ENCODE measurements at regions not wholly inside any gene's neighbourhood (a gene's known extent, or its start where the extent isn't known, plus 50 kb on each side); places are given as distances from the start of the nearest gene placed in this dataset.
"Not testable (repeated sequence)": the region's sequence is repeated elsewhere in the genome, so short reads cannot be mapped to it uniquely, and the experiment has no call there.

- H3K4me3 ChIP-seq (ENCODE audit: low read length), result no peak overlapping the region
- H3K9me3 ChIP-seq (ENCODE audit: control insufficient read depth, low read length), result no peaks in the 10 kb centered on the region
- intact Hi-C loops (cut with DNase I), result no loop called here
- H3K27me3 ChIP-seq (ENCODE audit: control insufficient read depth, insufficient read depth), result no peaks in the 10 kb centered on the region
- H3K27ac ChIP-seq (ENCODE audit: low read length), result peak overlapping the region; percentile 62
- peaks cover 2% of the 10 kb centered on the region for H3K4me1 ChIP-seq (ENCODE audit: control insufficient read depth, insufficient read depth, low read length)
- DNase-seq, result no peak
- peak; percentile 44 to 46 for ATAC-seq
- WGBS, result 30% methylated on average over 2 of the region's 2 CpGs
Measured at GRCh38 chr20:12827816-12828385, 180.9 kb upstream of the SPTLC3 start.

GRCh38 chr20:12829170-12829569 is 179.6 kb upstream of the SPTLC3 start:
- WGBS, result 53% methylated on average over 5 of the region's 5 CpGs
- no peaks in the 10 kb centered on the region for H3K27me3 ChIP-seq (ENCODE audit: control insufficient read depth, insufficient read depth)

GRCh38 chr20:12833861-12834260 is 174.9 kb upstream of the SPTLC3 start:
- intact Hi-C loops (cut with DNase I), result no loop called here
- no peak for DNase-seq
- ATAC-seq, result no peak
- Histone ChIP-seq H3K9me3 (ENCODE audit: control insufficient read depth, low read length) (no peaks in the 10 kb centered on the region), H3K4me1 (ENCODE audit: control insufficient read depth, insufficient read depth, low read length) (no peaks in the 10 kb centered on the region), H3K27ac (ENCODE audit: low read length) (no peak overlapping the region), H3K4me3 (ENCODE audit: low read length) (no peak overlapping the region), H3K27me3 (ENCODE audit: control insufficient read depth, insufficient read depth) (no peaks in the 10 kb centered on the region)
- WGBS, result 72% methylated on average over 1 of the region's 1 CpG

More at GRCh38 chr20:12829170-12829569, 179.6 kb upstream of the SPTLC3 start:
- no peak for ATAC-seq
- Histone ChIP-seq H3K4me1 (ENCODE audit: control insufficient read depth, insufficient read depth, low read length) (no peaks in the 10 kb centered on the region), H3K27ac (ENCODE audit: low read length) (no peak overlapping the region), H3K4me3 (ENCODE audit: low read length) (no peak overlapping the region), H3K9me3 (ENCODE audit: control insufficient read depth, low read length) (no peaks in the 10 kb centered on the region)
- intact Hi-C loops (cut with DNase I), result no loop called here
- DNase-seq, result no peak

GRCh38 chr20:12835999-12836398 is 172.8 kb upstream of the SPTLC3 start:
- H3K9me3 ChIP-seq (ENCODE audit: control insufficient read depth, low read length), result no peaks in the 10 kb centered on the region
- no peaks in the 10 kb centered on the region for H3K27me3 ChIP-seq (ENCODE audit: control insufficient read depth, insufficient read depth)
- no peaks in the 10 kb centered on the region for H3K4me1 ChIP-seq (ENCODE audit: control insufficient read depth, insufficient read depth, low read length)
- WGBS, result 83% methylated on average over 1 of the region's 1 CpG
- DNase-seq (no peak), ATAC-seq (no peak)
- H3K27ac ChIP-seq (ENCODE audit: low read length), result no peak overlapping the region
- H3K4me3 ChIP-seq (ENCODE audit: low read length), result no peak overlapping the region
- intact Hi-C loops (cut with DNase I), result no loop called here

- intact Hi-C loops (cut with DNase I), result no loop called here
- Histone ChIP-seq H3K27ac (ENCODE audit: low read length) (no peak overlapping the region), H3K4me3 (ENCODE audit: low read length) (no peak overlapping the region), H3K9me3 (ENCODE audit: control insufficient read depth, low read length) (no peaks in the 10 kb centered on the region), H3K27me3 (ENCODE audit: control insufficient read depth, insufficient read depth) (no peaks in the 10 kb centered on the region), H3K4me1 (ENCODE audit: control insufficient read depth, insufficient read depth, low read length) (no peaks in the 10 kb centered on the region)
- DNase-seq, result no peak
- no peak for ATAC-seq
- WGBS, result 23% methylated on average over 2 of the region's 2 CpGs
Measured at GRCh38 chr20:12837646-12838045, 171.1 kb upstream of the SPTLC3 start.

GRCh38 chr20:12838261-12838866 is 170.4 kb upstream of the SPTLC3 start:
- H3K9me3 ChIP-seq (ENCODE audit: control insufficient read depth, low read length), result no peaks in the 10 kb centered on the region
- no peak overlapping the region for H3K27ac ChIP-seq (ENCODE audit: low read length)
- intact Hi-C loops (cut with DNase I), result no loop called here
- H3K4me3 ChIP-seq (ENCODE audit: low read length), result no peak overlapping the region
- no peaks in the 10 kb centered on the region for H3K27me3 ChIP-seq (ENCODE audit: control insufficient read depth, insufficient read depth)
- no peak for DNase-seq
- H3K4me1 ChIP-seq (ENCODE audit: control insufficient read depth, insufficient read depth, low read length), result no peaks in the 10 kb centered on the region
- ATAC-seq, result no peak
- 84% methylated on average over 3 of the region's 3 CpGs for WGBS

GRCh38 chr20:12847872-12848271 is 160.9 kb upstream of the SPTLC3 start:
- H3K9me3 ChIP-seq (ENCODE audit: control insufficient read depth, low read length), result no peaks in the 10 kb centered on the region
- intact Hi-C loops (cut with DNase I), result no loop called here
- WGBS, result 31% methylated on average over 2 of the region's 2 CpGs
- no peaks in the 10 kb centered on the region for H3K27me3 ChIP-seq (ENCODE audit: control insufficient read depth, insufficient read depth)
- DNase-seq (no peak), ATAC-seq (peak in 1 of 2 donors; percentile 40)
- H3K27ac ChIP-seq (ENCODE audit: low read length), result no peak overlapping the region
- H3K4me3 ChIP-seq (ENCODE audit: low read length), result no peak overlapping the region
- H3K4me1 ChIP-seq (ENCODE audit: control insufficient read depth, insufficient read depth, low read length), result no peaks in the 10 kb centered on the region

- Histone ChIP-seq H3K27ac (ENCODE audit: low read length) (no peak overlapping the region), H3K9me3 (ENCODE audit: control insufficient read depth, low read length) (no peaks in the 10 kb centered on the region), H3K4me3 (ENCODE audit: low read length) (no peak overlapping the region), H3K4me1 (ENCODE audit: control insufficient read depth, insufficient read depth, low read length) (no peaks in the 10 kb centered on the region), H3K27me3 (ENCODE audit: control insufficient read depth, insufficient read depth) (no peaks in the 10 kb centered on the region)
- 20% methylated on average over 9 of the region's 9 CpGs for WGBS
- ATAC-seq (no peak), DNase-seq (no peak)
- intact Hi-C loops (cut with DNase I), result no loop called here
Measured at GRCh38 chr20:12849225-12849910, 159.4 kb upstream of the SPTLC3 start.

- H3K9me3 ChIP-seq (ENCODE audit: control insufficient read depth, low read length); DNase-seq: not testable (repeated sequence)
- 92% methylated on average over 9 of the region's 9 CpGs for WGBS
Measured at GRCh38 chr20:12857643-12858042, 151.1 kb upstream of the SPTLC3 start.

GRCh38 chr20:12860619-12861247 is 148.0 kb upstream of the SPTLC3 start:
- H3K4me1 ChIP-seq (ENCODE audit: control insufficient read depth, insufficient read depth, low read length), result no peaks in the 10 kb centered on the region
- ATAC-seq (no peak), DNase-seq (no peak)
- H3K27me3 ChIP-seq (ENCODE audit: control insufficient read depth, insufficient read depth), result no peaks in the 10 kb centered on the region
- no peaks in the 10 kb centered on the region for H3K9me3 ChIP-seq (ENCODE audit: control insufficient read depth, low read length)
- intact Hi-C loops (cut with DNase I), result no loop called here
- no peak overlapping the region for H3K27ac ChIP-seq (ENCODE audit: low read length)
- no peak overlapping the region for H3K4me3 ChIP-seq (ENCODE audit: low read length)

More at GRCh38 chr20:12857643-12858042, 151.1 kb upstream of the SPTLC3 start:
- H3K27me3 ChIP-seq (ENCODE audit: control insufficient read depth, insufficient read depth); ATAC-seq; H3K4me1 ChIP-seq (ENCODE audit: control insufficient read depth, insufficient read depth, low read length); H3K4me3 ChIP-seq (ENCODE audit: low read length); H3K27ac ChIP-seq (ENCODE audit: low read length); intact Hi-C loops (cut with DNase I): not testable (repeated sequence)

- ATAC-seq (no peak), DNase-seq (no peak)
- WGBS, result 92% methylated on average over 1 of the region's 1 CpG
- H3K4me3 ChIP-seq (ENCODE audit: low read length), result no peak overlapping the region
- H3K9me3 ChIP-seq (ENCODE audit: control insufficient read depth, low read length), result no peaks in the 10 kb centered on the region
- H3K27me3 ChIP-seq (ENCODE audit: control insufficient read depth, insufficient read depth), result no peaks in the 10 kb centered on the region
- H3K27ac ChIP-seq (ENCODE audit: low read length), result no peak overlapping the region
- H3K4me1 ChIP-seq (ENCODE audit: control insufficient read depth, insufficient read depth, low read length), result no peaks in the 10 kb centered on the region
- intact Hi-C loops (cut with DNase I), result no loop called here
Measured at GRCh38 chr20:12869669-12870068, 139.1 kb upstream of the SPTLC3 start.

Data from right cardiac atrium (tissue), 5 donors.